Endothelial cell (in vitro differentiated cells): ENCODE measurements at regions not wholly inside any gene's neighbourhood (a gene's known extent, or its start where the extent isn't known, plus 50 kb on each side); places are given as distances from the start of the nearest gene placed in this dataset.

Source experiments
- DNase-seq: peaks from one replicate; pipeline ENCODE4 v3.0.0; 2021; ENCODE audit warnings: low spot score
- H3K27ac Mint-ChIP-seq: one replicate; pipeline ENCODE4 v1.8.0; 2021; ENCODE audit warnings: mixed read lengths, inconsistent platforms; ENCODE audit not compliant: unreplicated experiment
- H3K27me3 Mint-ChIP-seq: one replicate; pipeline ENCODE4 v1.8.0; 2021; ENCODE audit warnings: mild to moderate bottlenecking, moderate library complexity, mixed read lengths, inconsistent platforms; ENCODE audit not compliant: unreplicated experiment
- H3K36me3 Mint-ChIP-seq: one replicate; pipeline ENCODE4 v1.8.0; 2021; ENCODE audit warnings: mild to moderate bottlenecking, low read depth, mixed read lengths, inconsistent platforms; ENCODE audit not compliant: unreplicated experiment
- H3K4me1 Mint-ChIP-seq: one replicate; pipeline ENCODE4 v1.8.0; 2021; ENCODE audit warnings: mild to moderate bottlenecking, mixed read lengths, inconsistent platforms; ENCODE audit not compliant: unreplicated experiment
- H3K4me3 Mint-ChIP-seq: one replicate; pipeline ENCODE4 v1.8.0; 2021; ENCODE audit warnings: mild to moderate bottlenecking, mixed read lengths, inconsistent platforms; ENCODE audit not compliant: unreplicated experiment
- H3K9me3 Mint-ChIP-seq: one replicate; pipeline ENCODE4 v1.8.0; 2021; ENCODE audit warnings: mixed read lengths, inconsistent platforms; ENCODE audit not compliant: unreplicated experiment
- CTCF ChIP-seq: fragments of 200-600 bp; sonication (generic); IDR thresholded peaks from one replicate; pipeline ENCODE4 v1.5.0; 2021; ENCODE audit warnings: antibody characterized with exemption; ENCODE audit not compliant: unreplicated experiment

- no peak for TF ChIP-seq CTCF
- H3K4me1 Mint-ChIP-seq: no peaks in the 10 kb centered on the region
- H3K27ac Mint-ChIP-seq: no peak overlapping the region
- no peaks in the 10 kb centered on the region for H3K36me3 Mint-ChIP-seq
- no peaks in the 10 kb centered on the region for H3K9me3 Mint-ChIP-seq
- DNase-seq: no peak
- no peaks in the 10 kb centered on the region for H3K27me3 Mint-ChIP-seq
- no peak overlapping the region for H3K4me3 Mint-ChIP-seq
These were observed 135.7 kb upstream of the FOXF1 start for GRCh38 chr16:86374603-86375130.

GRCh38 chr16:86375364-86375763 lies 135.0 kb upstream of the FOXF1 start:
- no peak for TF ChIP-seq CTCF
- H3K4me1 Mint-ChIP-seq: no peaks in the 10 kb centered on the region
- H3K9me3 Mint-ChIP-seq: no peaks in the 10 kb centered on the region
- H3K4me3 Mint-ChIP-seq: no peak overlapping the region
- DNase-seq: no peak
- no peak overlapping the region for H3K27ac Mint-ChIP-seq
- H3K27me3 Mint-ChIP-seq: no peaks in the 10 kb centered on the region
- no peaks in the 10 kb centered on the region for H3K36me3 Mint-ChIP-seq

GRCh38 chr16:86375851-86376250 lies 134.5 kb upstream of the FOXF1 start:
- DNase-seq: no peak
- Mint-ChIP-seq H3K27me3 (no peaks in the 10 kb centered on the region), H3K36me3 (no peaks in the 10 kb centered on the region), H3K9me3 (no peaks in the 10 kb centered on the region), H3K27ac (no peak overlapping the region), H3K4me1 (no peaks in the 10 kb centered on the region), H3K4me3 (no peak overlapping the region)
- no peak for TF ChIP-seq CTCF

- H3K4me1 Mint-ChIP-seq: no peaks in the 10 kb centered on the region
- no peak for DNase-seq
- H3K4me3 Mint-ChIP-seq: no peak overlapping the region
- H3K36me3 Mint-ChIP-seq: no peaks in the 10 kb centered on the region
- no peak for TF ChIP-seq CTCF
- peaks cover 4% of the 10 kb centered on the region for H3K27me3 Mint-ChIP-seq
- H3K9me3 Mint-ChIP-seq: no peaks in the 10 kb centered on the region
- H3K27ac Mint-ChIP-seq: no peak overlapping the region
These were observed 133.5 kb upstream of the FOXF1 start for GRCh38 chr16:86376837-86377236.

- Mint-ChIP-seq H3K4me1 (no peaks in the 10 kb centered on the region), H3K4me3 (no peak overlapping the region), H3K27me3 (peaks cover 4% of the 10 kb centered on the region), H3K27ac (no peak overlapping the region), H3K9me3 (no peaks in the 10 kb centered on the region), H3K36me3 (no peaks in the 10 kb centered on the region)
- TF ChIP-seq CTCF: no peak
- DNase-seq: no peak
These were observed 132.9 kb upstream of the FOXF1 start for GRCh38 chr16:86377251-86378022.
